Mesenchymal stem cell (in vitro differentiated cells and primary cell): ENCODE measurements at regions not wholly inside any gene's neighbourhood (a gene's known extent, or its start where the extent isn't known, plus 50 kb on each side); places are given as distances from the start of the nearest gene placed in this dataset.

Experiments used
- DNase-seq: peaks from one replicate; pipeline ENCODE4 v3.0.0-alpha.2; 2013
- H2AFZ ChIP-seq: one replicate; pipeline ENCODE4 v1.6.1; 2013; ENCODE audit warnings: low read depth, mild to moderate bottlenecking, control low read depth, inconsistent platforms, low read length, moderate library complexity
- H2AK5ac ChIP-seq: 2 replicates; pipeline ENCODE4 v1.6.1; 2013; ENCODE audit warnings: low read length, moderate library complexity, mild to moderate bottlenecking, inconsistent platforms; ENCODE audit not compliant: severe bottlenecking
- H2BK120ac ChIP-seq: one replicate; pipeline ENCODE4 v1.6.1; 2013; ENCODE audit warnings: low read depth, mild to moderate bottlenecking, inconsistent platforms, low read length, moderate library complexity
- H2BK12ac ChIP-seq, 2 experiments: one replicate each; pipeline ENCODE4 v1.6.1; 2013; ENCODE audit warnings: inconsistent platforms in 2 of 2, low read length in 2 of 2, mild to moderate bottlenecking in 2 of 2, moderate library complexity in 2 of 2, control low read depth in 1 of 2
- H2BK15ac ChIP-seq: one replicate; pipeline ENCODE4 v1.6.1; 2013; ENCODE audit warnings: mild to moderate bottlenecking, low read depth, inconsistent platforms; ENCODE audit not compliant: poor library complexity, severe bottlenecking
- H2BK5ac ChIP-seq: 2 replicates; pipeline ENCODE4 v1.6.1; 2013; ENCODE audit warnings: low read depth, mild to moderate bottlenecking, low read length, control low read depth, inconsistent platforms; ENCODE audit not compliant: poor library complexity, severe bottlenecking
- H3K14ac ChIP-seq, 2 experiments: one replicate each; pipeline ENCODE4 v1.6.1; 2013; ENCODE audit warnings: inconsistent platforms in 2 of 2, low read length in 2 of 2, control low read depth in 1 of 2, mild to moderate bottlenecking in 1 of 2, moderate library complexity in 1 of 2
- H3K18ac ChIP-seq, 2 experiments: one replicate each; pipeline ENCODE4 v1.6.1; 2013; ENCODE audit warnings: inconsistent platforms in 2 of 2, low read length in 2 of 2, control low read depth in 1 of 2, low read depth in 1 of 2, mild to moderate bottlenecking in 1 of 2
- H3K23ac ChIP-seq, 2 experiments: one replicate each; pipeline ENCODE4 v1.6.1; 2013; ENCODE audit warnings: inconsistent platforms in 2 of 2, low read length in 2 of 2, mild to moderate bottlenecking in 2 of 2, moderate library complexity in 2 of 2, control low read depth in 1 of 2
- H3K27ac ChIP-seq: 2 replicates; pipeline ENCODE4 v1.5.1; 2013; ENCODE audit warnings: mild to moderate bottlenecking, moderate library complexity, low read length, control low read depth, inconsistent platforms; ENCODE audit not compliant: poor library complexity, severe bottlenecking
- H3K27me3 ChIP-seq, 2 experiments: 2 replicates each; pipeline versions ENCODE4 v1.6.1 to v1.7.0; 2013; ENCODE audit warnings: low read length in 2 of 2, mild to moderate bottlenecking in 2 of 2, moderate library complexity in 2 of 2, control low read depth in 1 of 2, inconsistent platforms in 1 of 2; ENCODE audit not compliant: control insufficient read depth in 1 of 2, insufficient read depth in 1 of 2
- H3K36me3 ChIP-seq, 2 experiments: 2 replicates each; pipeline versions ENCODE4 v1.6.1 to v1.7.0; 2013; ENCODE audit warnings: low read length in 2 of 2, control low read depth in 1 of 2, inconsistent platforms in 1 of 2, low read depth in 1 of 2, mild to moderate bottlenecking in 1 of 2; ENCODE audit not compliant: insufficient read depth in 2 of 2, control insufficient read depth in 1 of 2
- H3K4ac ChIP-seq, 2 experiments: one replicate each; pipeline ENCODE4 v1.6.1; 2013; ENCODE audit warnings: inconsistent platforms in 2 of 2, low read length in 2 of 2, mild to moderate bottlenecking in 2 of 2, moderate library complexity in 2 of 2, control low read depth in 1 of 2, low read depth in 1 of 2
- H3K4me1 ChIP-seq: 2 replicates; pipeline ENCODE4 v1.6.1; 2013; ENCODE audit warnings: low read depth, low read length, control low read depth; ENCODE audit not compliant: control insufficient read depth, insufficient read depth
- H3K4me2 ChIP-seq: 2 replicates; pipeline ENCODE4 v1.6.1; 2013; ENCODE audit warnings: low read length, mild to moderate bottlenecking, inconsistent platforms; ENCODE audit not compliant: poor library complexity, severe bottlenecking
- H3K4me3 ChIP-seq, 2 experiments: 2 replicates each; pipeline versions ENCODE4 v1.5.1 to v1.7.0; 2013; ENCODE audit warnings: low read length in 2 of 2, mild to moderate bottlenecking in 2 of 2, control low read depth in 1 of 2, low read depth in 1 of 2; ENCODE audit not compliant: insufficient read depth in 1 of 2
- H3K79me1 ChIP-seq: replicated peaks from 2 replicates; pipeline ENCODE4 v1.6.1; 2013; ENCODE audit warnings: mild to moderate bottlenecking, control low read depth, low read length, inconsistent platforms; ENCODE audit not compliant: poor library complexity, severe bottlenecking
- H3K9ac ChIP-seq: 2 replicates; pipeline ENCODE4 v1.7.0; 2013; ENCODE audit warnings: mild to moderate bottlenecking, low read length, moderate library complexity
- H3K9me3 ChIP-seq: 2 replicates; pipeline ENCODE4 v1.7.0; 2013; ENCODE audit warnings: mild to moderate bottlenecking, low read length; ENCODE audit not compliant: control insufficient read depth
- H4K8ac ChIP-seq: one replicate; pipeline ENCODE4 v1.6.1; 2013; ENCODE audit warnings: inconsistent platforms, mild to moderate bottlenecking, low read length, moderate library complexity
- H4K91ac ChIP-seq: one replicate; pipeline ENCODE4 v1.6.1; 2013; ENCODE audit warnings: mild to moderate bottlenecking, low read length, inconsistent platforms
- WGBS: methylation state at CpG from one replicate; pipeline ENCODE4 v1.1.7; 2013; ENCODE audit warnings: mixed read lengths; 5-methylcytosine and 5-hydroxymethylcytosine counted together

GRCh38 chr21:38945545-38946245, 140.0 kb downstream of the ETS2 start:
- peak overlapping the region; percentile 44 for H3K27ac ChIP-seq
- H3K36me3 ChIP-seq, result no peaks in the 10 kb centered on the region
- H2BK12ac ChIP-seq, result peak overlapping the region; percentile 47 to 73
- H3K4me3 ChIP-seq, result no peak overlapping the region
- H3K4ac ChIP-seq, result peak overlapping the region; percentile 12 to 80
- peak overlapping the region; percentile 17 for H3K4me2 ChIP-seq
- H3K27me3 ChIP-seq, result peaks cover 0 to 9% of the 10 kb centered on the region in 2 experiments
- no peak overlapping the region for H3K14ac ChIP-seq
- no peak overlapping the region for H2AFZ ChIP-seq
- 51% methylated on average over 16 of the region's 17 CpGs for WGBS
- DNase-seq, result peak; percentile 75
- no peak overlapping the region for H2BK5ac ChIP-seq
- H3K79me1 ChIP-seq, result no peaks in the 10 kb centered on the region
- H3K9me3 ChIP-seq, result no peaks in the 10 kb centered on the region
- peak overlapping the region; percentile 83 for H2BK120ac ChIP-seq
- no peak overlapping the region for H3K23ac ChIP-seq
- H3K4me1 ChIP-seq, result peaks cover 21% of the 10 kb centered on the region
- peak overlapping the region; percentile 67 to 84 for H3K18ac ChIP-seq
- H4K91ac ChIP-seq, result no peak overlapping the region
- H2AK5ac ChIP-seq, result no peak overlapping the region
- H4K8ac ChIP-seq, result peak overlapping the region; percentile 97
- H2BK15ac ChIP-seq, result peak overlapping the region; percentile 63
- H3K9ac ChIP-seq, result no peak overlapping the region

GRCh38 chr21:38944903-38945302, 139.2 kb downstream of the ETS2 start:
- Histone ChIP-seq H3K4me2 (no peak overlapping the region), H3K4me1 (peaks cover 21% of the 10 kb centered on the region), H2BK120ac (no peak overlapping the region), H3K4ac (peak overlapping the region in 1 of 2 experiments; percentile 74), H2AFZ (no peak overlapping the region), H2BK15ac (no peak overlapping the region), H3K23ac (no peak overlapping the region), H3K9ac (no peak overlapping the region), H3K79me1 (no peaks in the 10 kb centered on the region), H2AK5ac (no peak overlapping the region), H2BK5ac (no peak overlapping the region), H3K27me3 (peaks cover 0 to 9% of the 10 kb centered on the region in 2 experiments), H3K18ac (peak overlapping the region; percentile 1 to 85), H3K14ac (no peak overlapping the region), H3K9me3 (no peaks in the 10 kb centered on the region), H3K27ac (no peak overlapping the region), H4K8ac (no peak overlapping the region), H3K4me3 (no peak overlapping the region), H2BK12ac (peak overlapping the region; percentile 2 to 89), H3K36me3 (no peaks in the 10 kb centered on the region), H4K91ac (peak overlapping the region; percentile 44)
- WGBS, result 94% methylated on average over 14 of the region's 14 CpGs
- DNase-seq, result no peak

- Histone ChIP-seq H2AFZ (no peak overlapping the region), H3K18ac (peak overlapping the region; percentile 1 to 85), H2AK5ac (no peak overlapping the region), H3K4me3 (no peak overlapping the region), H2BK120ac (no peak overlapping the region), H3K27me3 (peaks cover 0 to 9% of the 10 kb centered on the region in 2 experiments), H3K4me2 (no peak overlapping the region), H4K8ac (no peak overlapping the region), H3K9me3 (no peaks in the 10 kb centered on the region), H3K23ac (no peak overlapping the region), H3K4ac (peak overlapping the region in 1 of 2 experiments; percentile 74), H2BK12ac (peak overlapping the region; percentile 2 to 89), H3K4me1 (peaks cover 21% of the 10 kb centered on the region), H3K79me1 (no peaks in the 10 kb centered on the region), H3K9ac (no peak overlapping the region), H3K36me3 (no peaks in the 10 kb centered on the region), H2BK15ac (no peak overlapping the region), H3K14ac (no peak overlapping the region), H2BK5ac (no peak overlapping the region), H3K27ac (no peak overlapping the region), H4K91ac (peak overlapping the region; percentile 44)
- 95% methylated on average over 11 of the region's 11 CpGs for WGBS
- DNase-seq, result no peak
Observed at GRCh38 chr21:38944402-38944801, 138.7 kb downstream of the ETS2 start.

DNA sequence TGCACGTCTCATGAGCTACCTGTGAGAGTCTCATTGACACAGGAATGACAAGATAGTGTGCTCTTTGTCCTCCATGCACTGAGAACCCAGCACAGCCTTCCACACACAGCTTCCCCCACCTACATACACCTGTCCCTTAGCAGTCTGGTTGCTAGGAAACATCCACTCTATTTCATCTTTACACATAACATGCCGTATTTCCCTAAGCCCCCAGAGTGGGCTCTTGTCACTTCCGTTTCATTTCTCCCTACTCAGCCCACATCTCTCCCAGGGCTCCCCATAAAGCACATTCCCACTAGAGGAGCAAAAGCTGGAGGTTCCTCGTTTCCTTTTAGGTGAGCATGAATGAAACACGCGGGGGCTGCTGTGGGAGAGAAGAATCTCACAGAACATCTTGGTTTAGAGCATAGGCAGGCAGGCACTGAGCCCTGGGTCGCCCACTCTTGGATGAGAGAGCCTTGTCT, 137.1 kb downstream of the ETS2 start:
- Histone ChIP-seq H3K4me2 (no peak overlapping the region), H3K4ac (no peak overlapping the region), H3K9me3 (no peaks in the 10 kb centered on the region), H3K18ac (peak overlapping the region in 1 of 2 experiments; percentile 11), H3K4me1 (peaks cover 14% of the 10 kb centered on the region), H3K79me1 (no peaks in the 10 kb centered on the region), H2AK5ac (no peak overlapping the region), H2BK15ac (no peak overlapping the region), H2BK12ac (peak overlapping the region in 1 of 2 experiments; percentile 31), H2BK120ac (no peak overlapping the region), H2AFZ (no peak overlapping the region), H4K91ac (no peak overlapping the region), H3K36me3 (no peaks in the 10 kb centered on the region), H3K23ac (no peak overlapping the region), H3K27me3 (peaks cover under 1 to 14% of the 10 kb centered on the region in 2 experiments), H4K8ac (no peak overlapping the region), H3K27ac (no peak overlapping the region), H2BK5ac (no peak overlapping the region), H3K4me3 (no peak overlapping the region), H3K9ac (no peak overlapping the region), H3K14ac (no peak overlapping the region)
- 89% methylated on average over 7 of the region's 7 CpGs for WGBS
- DNase-seq, result no peak
